Endothelial cell of umbilical vein (primary cell): ENCODE measurements at regions not wholly inside any gene's neighbourhood (a gene's known extent, or its start where the extent isn't known, plus 50 kb on each side); places are given as distances from the start of the nearest gene placed in this dataset.

Experiments
- BruUV-seq: library from RNA; stranded (reverse); fragments of 400-500 nt; replicated peaks from 2 replicates; lab custom pipeline; 2021; lab: Mats Ljungman, UMichigan
- CTCF ChIA-PET: fragments of 300-600, 350-600 bp; sonication (Branson Sonifier 250); formaldehyde crosslinking; loops from one replicate; lab custom pipeline; 2021; ENCODE audit warnings: antibody characterized with exemption, inconsistent platforms; lab: Charles Lee
- POLR2A ChIA-PET: fragments of 300-600, 350-600 bp; sonication (Branson Sonifier 250); formaldehyde crosslinking; loops from one replicate; lab custom pipeline; 2021; ENCODE audit warnings: antibody characterized with exemption, inconsistent platforms; lab: Charles Lee
- DNase-seq: peaks from one replicate; pipeline ENCODE4 v3.0.0-alpha.2; 2011; ENCODE audit warnings: low read depth, low spot score
- FAIRE-seq: peaks from 2 replicates; lab custom pipeline; 2011; peaks lifted over from hg19 to GRCh38; lab: Jason Lieb, UNC
- H2AFZ ChIP-seq: 2 replicates; pipeline ENCODE4 v1.6.0; 2012; ENCODE audit warnings: low read depth, low read length, control low read depth, inconsistent platforms
- H3K27ac ChIP-seq: 2 replicates; pipeline ENCODE4 v1.5.1; 2011; ENCODE audit warnings: low read depth, mild to moderate bottlenecking, control low read depth, low read length, moderate library complexity; ENCODE audit not compliant: insufficient read depth
- H3K27me3 ChIP-seq, 2 experiments: 2 replicates each; pipeline versions ENCODE4 v1.6.0 to v1.6.1; 2011; ENCODE audit warnings: low read length in 2 of 2, mixed read lengths in 1 of 2; ENCODE audit not compliant: control insufficient read depth in 2 of 2, insufficient read depth in 2 of 2
- H3K36me3 ChIP-seq, 2 experiments: 2 replicates in 1 of 2; 3 replicates in 1 of 2; pipeline ENCODE4 v1.5.1; 2011; ENCODE audit warnings: low read length in 2 of 2, mild to moderate bottlenecking in 1 of 2, moderate library complexity in 1 of 2; ENCODE audit not compliant: control insufficient read depth in 2 of 2, insufficient read depth in 2 of 2; ENCODE audit errors: extremely low read depth in 1 of 2
- H3K4me1 ChIP-seq: 3 replicates; pipeline ENCODE4 v1.5.1; 2011; ENCODE audit warnings: mild to moderate bottlenecking, low read length; ENCODE audit not compliant: control insufficient read depth, insufficient read depth; ENCODE audit errors: extremely low read depth
- H3K4me2 ChIP-seq: 2 replicates; pipeline ENCODE4 v1.6.1; 2011; ENCODE audit warnings: low read length, control low read depth, mixed read lengths; ENCODE audit not compliant: insufficient read depth
- H3K4me3 ChIP-seq, 3 experiments: fragments of 200-600 bp in 1 of 3; sonication (generic), shearing (Covaris generic) in 1 of 3; replicated peaks in 1 of 3; 2 replicates each; pipeline ENCODE4 v1.5.1; 2011 to 2016; ENCODE audit warnings: control low read depth in 3 of 3, low read length in 3 of 3, mild to moderate bottlenecking in 2 of 3, inconsistent platforms in 1 of 3, low read depth in 1 of 3, moderate library complexity in 1 of 3; ENCODE audit not compliant: insufficient read depth in 1 of 3
- H3K79me2 ChIP-seq: 2 replicates; pipeline ENCODE4 v1.6.0; 2012; ENCODE audit warnings: low read length, inconsistent platforms; ENCODE audit not compliant: control insufficient read depth, insufficient read depth
- H3K9ac ChIP-seq: replicated peaks from 2 replicates; pipeline ENCODE3; 2011; ENCODE audit warnings: low read length, control low read depth; ENCODE audit not compliant: insufficient read depth; ENCODE audit errors: extremely low read depth
- H3K9me1 ChIP-seq: replicated peaks from 3 replicates; pipeline ENCODE4 v1.6.0; 2011; ENCODE audit warnings: mild to moderate bottlenecking, low read length; ENCODE audit not compliant: control insufficient read depth, insufficient read depth; ENCODE audit errors: extremely low read depth
- H3K9me3 ChIP-seq: replicated peaks from 2 replicates; pipeline ENCODE4 v1.5.1; 2012; ENCODE audit warnings: low read length, inconsistent platforms; ENCODE audit not compliant: control insufficient read depth, insufficient read depth
- H4K20me1 ChIP-seq: replicated peaks from 2 replicates; pipeline ENCODE3; 2011; ENCODE audit warnings: mild to moderate bottlenecking, low read length; ENCODE audit not compliant: control insufficient read depth, insufficient read depth; ENCODE audit errors: extremely low read depth
- FOS ChIP-seq: IDR thresholded peaks from 2 replicates; pipeline ENCODE4 v1.6.1; 2011; ENCODE audit warnings: mild to moderate bottlenecking, low read length, moderate library complexity, borderline replicate concordance; ENCODE audit not compliant: insufficient read depth
- GATA2 ChIP-seq: IDR thresholded peaks from 2 replicates; pipeline ENCODE4 v1.7.0; 2011; ENCODE audit warnings: low read depth, mild to moderate bottlenecking, moderate library complexity, mixed read lengths, low read length; ENCODE audit not compliant: insufficient read length, insufficient read depth
- JUN ChIP-seq: IDR thresholded peaks from 2 replicates; pipeline ENCODE4 v1.6.1; 2011; ENCODE audit warnings: borderline replicate concordance, low read depth; ENCODE audit not compliant: insufficient read length, insufficient read depth
- MYC ChIP-seq: IDR thresholded peaks from one replicate; pipeline ENCODE4 v1.6.1; 2011; ENCODE audit warnings: mild to moderate bottlenecking, low read depth, low read length
- POLR2A ChIP-seq: IDR thresholded peaks from 2 replicates; pipeline ENCODE4 v1.6.1; 2012; ENCODE audit warnings: low read depth, mild to moderate bottlenecking, control low read depth, low read length
- POLR2AphosphoS5 ChIP-seq: IDR thresholded peaks from 2 replicates; pipeline ENCODE4 v1.6.1; 2012; ENCODE audit warnings: low read depth, mild to moderate bottlenecking, control low read depth, low read length, moderate library complexity; ENCODE audit not compliant: insufficient read depth
- dilution Hi-C: fragments of 300-500 bp; cut with MboI; formaldehyde crosslinking; loops from one replicate; pipeline ENCODE4 v1.15.0; 2019; ENCODE audit warnings: low sequenced_read_pairs; ENCODE audit not compliant: extremely low pct_ligation_motif_present
- intact Hi-C: fragments of 100-400 bp; cut with micrococcal nuclease; formaldehyde crosslinking; loops from one replicate; pipeline ENCODE4 v1.10.0; 2022
- TF ChIP-seq, protein P1 (sequence below), 2 donors: IDR thresholded peaks; 1 replicate in 1 of 2; 2 replicates in 1 of 2; pipeline ENCODE4 v1.5.1; 2011; ENCODE audit warnings: low read length in 2 of 2, mild to moderate bottlenecking in 2 of 2, moderate library complexity in 2 of 2, control low read depth in 1 of 2, inconsistent platforms in 1 of 2, low read depth in 1 of 2; ENCODE audit not compliant: insufficient read depth in 1 of 2; ENCODE audit errors: extremely low read depth in 1 of 2
- TF ChIP-seq, protein P2 (sequence below): IDR thresholded peaks from 2 replicates; pipeline ENCODE4 v1.6.1; 2011; ENCODE audit not compliant: insufficient read depth, insufficient read length

DNA sequence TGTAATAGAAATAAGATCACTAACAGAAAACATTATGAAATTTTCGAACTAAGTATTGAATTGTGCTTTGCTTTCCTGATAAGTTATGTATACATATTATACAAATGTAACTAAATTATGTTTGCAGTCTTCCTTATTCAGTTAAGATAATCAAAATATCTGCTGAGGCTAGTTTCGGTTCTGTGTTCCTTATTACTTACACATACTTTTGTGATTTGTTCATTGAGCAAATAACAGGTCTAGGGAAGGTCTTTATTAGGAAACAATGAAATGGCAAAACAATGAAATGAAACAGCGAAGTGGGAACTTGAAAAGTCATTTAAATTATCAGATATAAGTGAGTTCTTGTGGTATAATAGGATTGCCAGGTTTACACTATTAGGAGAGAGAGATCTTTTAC, 352.4 kb downstream of the GRIA2 start:
- Histone ChIP-seq H4K20me1 (no peaks in the 10 kb centered on the region), H3K79me2 (no peaks in the 10 kb centered on the region), H3K27ac (no peak overlapping the region), H3K4me3 (no peak overlapping the region), H3K9ac (no peak overlapping the region), H3K9me1 (no peaks in the 10 kb centered on the region), H2AFZ (no peak overlapping the region), H3K27me3 (no peaks in the 10 kb centered on the region), H3K4me1 (no peaks in the 10 kb centered on the region), H3K9me3 (no peaks in the 10 kb centered on the region), H3K36me3 (no peaks in the 10 kb centered on the region), H3K4me2 (no peak overlapping the region)
- no peak for FAIRE-seq
- CTCF ChIA-PET, result no interaction called here
- intact Hi-C loops (no loop called here), dilution Hi-C loops (no loop called here)
- no peak for DNase-seq
- BruUV-seq, result no TSS peak
- POLR2A ChIA-PET, result no interaction called here
- TF ChIP-seq, protein P1, sequence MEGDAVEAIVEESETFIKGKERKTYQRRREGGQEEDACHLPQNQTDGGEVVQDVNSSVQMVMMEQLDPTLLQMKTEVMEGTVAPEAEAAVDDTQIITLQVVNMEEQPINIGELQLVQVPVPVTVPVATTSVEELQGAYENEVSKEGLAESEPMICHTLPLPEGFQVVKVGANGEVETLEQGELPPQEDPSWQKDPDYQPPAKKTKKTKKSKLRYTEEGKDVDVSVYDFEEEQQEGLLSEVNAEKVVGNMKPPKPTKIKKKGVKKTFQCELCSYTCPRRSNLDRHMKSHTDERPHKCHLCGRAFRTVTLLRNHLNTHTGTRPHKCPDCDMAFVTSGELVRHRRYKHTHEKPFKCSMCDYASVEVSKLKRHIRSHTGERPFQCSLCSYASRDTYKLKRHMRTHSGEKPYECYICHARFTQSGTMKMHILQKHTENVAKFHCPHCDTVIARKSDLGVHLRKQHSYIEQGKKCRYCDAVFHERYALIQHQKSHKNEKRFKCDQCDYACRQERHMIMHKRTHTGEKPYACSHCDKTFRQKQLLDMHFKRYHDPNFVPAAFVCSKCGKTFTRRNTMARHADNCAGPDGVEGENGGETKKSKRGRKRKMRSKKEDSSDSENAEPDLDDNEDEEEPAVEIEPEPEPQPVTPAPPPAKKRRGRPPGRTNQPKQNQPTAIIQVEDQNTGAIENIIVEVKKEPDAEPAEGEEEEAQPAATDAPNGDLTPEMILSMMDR (IDR thresholded peaks at IDR 0.05; ENCODE audit: extremely low read depth in 1 of 2, insufficient read depth in 1 of 2, low read depth in 1 of 2, low read length in 2 of 2), result no peak
- TF ChIP-seq MYC (no peak), GATA2 (no peak), POLR2A (no peak), POLR2AphosphoS5 (no peak), FOS (no peak), JUN (no peak)
- TF ChIP-seq, protein P2, sequence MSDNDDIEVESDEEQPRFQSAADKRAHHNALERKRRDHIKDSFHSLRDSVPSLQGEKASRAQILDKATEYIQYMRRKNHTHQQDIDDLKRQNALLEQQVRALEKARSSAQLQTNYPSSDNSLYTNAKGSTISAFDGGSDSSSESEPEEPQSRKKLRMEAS, result no peak
